ENCODE measurements at regions not wholly inside any gene's neighbourhood (a gene's known extent, or its start where the extent isn't known, plus 50 kb on each side); places are given as distances from the start of the nearest gene placed in this dataset.

GRCh38 chr2:144931960-144932359, 412.0 kb upstream of the ZEB2 start:
- no peak for TF ChIP-seq CTCF (IDR thresholded peaks at IDR 0.05)
- H3K27me3 ChIP-seq = no peaks in the 10 kb centered on the region
- no peaks in the 10 kb centered on the region for H3K9me3 ChIP-seq

GRCh38 chr2:144931480-144931879, 411.6 kb upstream of the ZEB2 start:
- no peaks in the 10 kb centered on the region for H3K9me3 ChIP-seq
- H3K27ac ChIP-seq = no peak overlapping the region
- no peak overlapping the region for H3K4me3 ChIP-seq (ENCODE audit: low read depth in 1 of 2, low read length in 1 of 2)
- H3K36me3 ChIP-seq = no peaks in the 10 kb centered on the region
- TF ChIP-seq CTCF (IDR thresholded peaks at IDR 0.05) = no peak
- no peaks in the 10 kb centered on the region for H3K4me1 ChIP-seq (ENCODE audit: control insufficient read depth in 1 of 2, insufficient read depth in 1 of 2, low read depth in 1 of 2, low read length in 1 of 2)
- no peaks in the 10 kb centered on the region for H3K27me3 ChIP-seq

More at GRCh38 chr2:144931960-144932359, 412.0 kb upstream of the ZEB2 start:
- no peak overlapping the region for H3K4me3 ChIP-seq (ENCODE audit: low read depth in 1 of 2, low read length in 1 of 2)
- H3K27ac ChIP-seq = no peak overlapping the region
- H3K4me1 ChIP-seq (ENCODE audit: control insufficient read depth in 1 of 2, insufficient read depth in 1 of 2, low read depth in 1 of 2, low read length in 1 of 2) = no peaks in the 10 kb centered on the region
- H3K36me3 ChIP-seq = no peaks in the 10 kb centered on the region

GRCh38 chr2:144927429-144927828, 407.5 kb upstream of the ZEB2 start:
- Histone ChIP-seq H3K9me3 (no peaks in the 10 kb centered on the region), H3K27ac (no peak overlapping the region), H3K4me3 (ENCODE audit: low read depth in 1 of 2, low read length in 1 of 2) (no peak overlapping the region), H3K27me3 (no peaks in the 10 kb centered on the region), H3K4me1 (ENCODE audit: control insufficient read depth in 1 of 2, insufficient read depth in 1 of 2, low read depth in 1 of 2, low read length in 1 of 2) (no peaks in the 10 kb centered on the region), H3K36me3 (no peaks in the 10 kb centered on the region)
- TF ChIP-seq CTCF (IDR thresholded peaks at IDR 0.05) = no peak

- H3K36me3 ChIP-seq = no peaks in the 10 kb centered on the region
- TF ChIP-seq CTCF (IDR thresholded peaks at IDR 0.05) = no peak
- no peak overlapping the region for H3K27ac ChIP-seq
- H3K4me1 ChIP-seq (ENCODE audit: control insufficient read depth in 1 of 2, insufficient read depth in 1 of 2, low read depth in 1 of 2, low read length in 1 of 2) = no peaks in the 10 kb centered on the region
- no peaks in the 10 kb centered on the region for H3K9me3 ChIP-seq
- H3K4me3 ChIP-seq (ENCODE audit: low read depth in 1 of 2, low read length in 1 of 2) = no peak overlapping the region
- no peaks in the 10 kb centered on the region for H3K27me3 ChIP-seq
Observed at GRCh38 chr2:144925886-144926285, 406.0 kb upstream of the ZEB2 start.

- H3K4me3 ChIP-seq (ENCODE audit: low read depth in 1 of 2, low read length in 1 of 2) = no peak overlapping the region
- no peaks in the 10 kb centered on the region for H3K36me3 ChIP-seq
- no peaks in the 10 kb centered on the region for H3K9me3 ChIP-seq
- H3K27ac ChIP-seq = no peak overlapping the region
- TF ChIP-seq CTCF (IDR thresholded peaks at IDR 0.05) = no peak
- no peaks in the 10 kb centered on the region for H3K4me1 ChIP-seq (ENCODE audit: control insufficient read depth in 1 of 2, insufficient read depth in 1 of 2, low read depth in 1 of 2, low read length in 1 of 2)
- no peaks in the 10 kb centered on the region for H3K27me3 ChIP-seq
Observed at GRCh38 chr2:144924827-144925226, 404.9 kb upstream of the ZEB2 start.

- Histone ChIP-seq H3K4me3 (ENCODE audit: low read depth in 1 of 2, low read length in 1 of 2) (no peak overlapping the region), H3K4me1 (ENCODE audit: control insufficient read depth in 1 of 2, insufficient read depth in 1 of 2, low read depth in 1 of 2, low read length in 1 of 2) (no peaks in the 10 kb centered on the region), H3K27me3 (no peaks in the 10 kb centered on the region), H3K9me3 (no peaks in the 10 kb centered on the region), H3K27ac (no peak overlapping the region), H3K36me3 (no peaks in the 10 kb centered on the region)
- no peak for TF ChIP-seq CTCF (IDR thresholded peaks at IDR 0.05)
Observed at GRCh38 chr2:144922519-144922918, 402.6 kb upstream of the ZEB2 start.

Measured in neutrophil (primary cell).